ENCODE measurements at regions not wholly inside any gene's neighbourhood (a gene's known extent, or its start where the extent isn't known, plus 50 kb on each side); places are given as distances from the start of the nearest gene placed in this dataset.

GRCh38 chr18:49667462-49667861, 105.6 kb downstream of the LIPG start:
- TF ChIP-seq ZNF501 (tag by site-specific recombination; IDR thresholded peaks at IDR 0.05): no peak
- no peak for TF ChIP-seq TSHZ1 (tag by site-specific recombination; IDR thresholded peaks at IDR 0.05; ENCODE audit: borderline replicate concordance)
- no peak for TF ChIP-seq CTCF (tag by site-specific recombination; IDR thresholded peaks at IDR 0.05)

Data from HEK293 (cell line).